ENCODE measurements at regions not wholly inside any gene's neighbourhood (a gene's known extent, or its start where the extent isn't known, plus 50 kb on each side); places are given as distances from the start of the nearest gene placed in this dataset.

- POLR2A ChIA-PET, result no interaction called here
- H3K4me1 ChIP-seq (ENCODE audit: control insufficient read depth in 2 of 2, insufficient read depth in 2 of 2, low read length in 2 of 2), result no peaks in the 10 kb centered on the region
- H3K27me3 Mint-ChIP-seq, result no peaks in the 10 kb centered on the region
- no peak overlapping the region for H3K9ac ChIP-seq (ENCODE audit: low read length)
- ATAC-seq (ENCODE audit: low read depth), result no peak
- no peak for DNase-seq
- intact Hi-C loops (cut with micrococcal nuclease), result no loop called here
- no peaks in the 10 kb centered on the region for H3K36me3 ChIP-seq (replicated peaks in 1 of 2; ENCODE audit: control extremely low read depth in 1 of 2, control insufficient read depth in 1 of 2, extremely low read depth in 1 of 2, insufficient read depth in 2 of 2, low read length in 1 of 2)
- H2AFZ ChIP-seq (ENCODE audit: insufficient read depth, low read depth, low read length, poor library complexity, severe bottlenecking), result no peak overlapping the region
- H3K4me3 Mint-ChIP-seq, result no peak overlapping the region
- no peak overlapping the region for H3K27ac Mint-ChIP-seq
- CTCF ChIA-PET, result no interaction called here
- no peaks in the 10 kb centered on the region for H3K4me1 Mint-ChIP-seq
- no peak overlapping the region for H3K4me2 ChIP-seq (replicated peaks; ENCODE audit: low read depth, low read length, poor library complexity, severe bottlenecking)
- H3K79me2 ChIP-seq (ENCODE audit: control insufficient read depth, insufficient read depth, low read length), result no peaks in the 10 kb centered on the region
- no peaks in the 10 kb centered on the region for H3K9me3 ChIP-seq (ENCODE audit: control extremely low read depth in 1 of 3, control insufficient read depth in 2 of 3, insufficient read depth in 1 of 3, low read length in 2 of 3)
- H3K4me3 ChIP-seq (ENCODE audit: control extremely low read depth in 1 of 5, extremely low read depth in 1 of 5, insufficient read depth in 1 of 5, low read depth in 2 of 5, low read length in 4 of 5), result no peak overlapping the region
- H3K9me3 Mint-ChIP-seq (ENCODE audit: insufficient read depth), result no peaks in the 10 kb centered on the region
- no peaks in the 10 kb centered on the region for H4K20me1 ChIP-seq (ENCODE audit: control insufficient read depth, insufficient read depth, low read length, poor library complexity, severe bottlenecking)
- no peak overlapping the region for H3K27ac ChIP-seq (ENCODE audit: low read length in 2 of 2)
- no peaks in the 10 kb centered on the region for H3K27me3 ChIP-seq (replicated peaks in 1 of 4; ENCODE audit: control extremely low read depth in 1 of 4, control insufficient read depth in 3 of 4, insufficient read depth in 4 of 4, low read length in 3 of 4)
- TF ChIP-seq EZH2 (IDR thresholded peaks at IDR 0.05; ENCODE audit: borderline replicate concordance, insufficient read depth, low read depth, low read length, poor library complexity, severe bottlenecking), result no peak
- no peak for TF ChIP-seq CTCF (IDR thresholded peaks at IDR 0.05)
Observed at GRCh38 chr2:198441901-198442300, 637.5 kb downstream of the PLCL1 start.

DNA sequence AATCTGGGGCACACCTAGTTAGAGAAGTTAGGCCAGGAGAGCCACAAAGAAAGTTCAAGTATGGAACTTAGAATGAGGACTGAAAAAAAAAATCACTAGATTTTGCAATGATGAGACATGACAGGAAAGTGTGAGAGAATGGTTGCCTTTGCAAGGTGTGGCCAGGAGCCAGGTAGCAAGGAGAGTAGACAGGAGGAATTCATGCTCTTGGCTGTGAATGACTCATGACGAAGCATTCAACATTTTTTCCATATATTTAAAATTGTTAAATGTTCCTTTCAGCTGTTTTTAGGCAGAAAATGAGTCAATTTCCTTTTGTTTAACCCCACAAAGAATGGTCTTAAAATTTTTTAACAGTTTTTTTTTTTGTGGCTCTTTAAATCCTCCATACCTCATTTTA, 636.9 kb downstream of the PLCL1 start:
- H2AFZ ChIP-seq (ENCODE audit: insufficient read depth, low read depth, low read length, poor library complexity, severe bottlenecking), result no peak overlapping the region
- Mint-ChIP-seq H3K27ac (no peak overlapping the region), H3K27me3 (no peaks in the 10 kb centered on the region), H3K9me3 (ENCODE audit: insufficient read depth) (no peaks in the 10 kb centered on the region), H3K4me1 (no peaks in the 10 kb centered on the region), H3K4me3 (no peak overlapping the region)
- H3K4me1 ChIP-seq (ENCODE audit: control insufficient read depth in 2 of 2, insufficient read depth in 2 of 2, low read length in 2 of 2), result no peaks in the 10 kb centered on the region
- H4K20me1 ChIP-seq (ENCODE audit: control insufficient read depth, insufficient read depth, low read length, poor library complexity, severe bottlenecking), result no peaks in the 10 kb centered on the region
- no peaks in the 10 kb centered on the region for H3K79me2 ChIP-seq (ENCODE audit: control insufficient read depth, insufficient read depth, low read length)
- H3K4me3 ChIP-seq (ENCODE audit: control extremely low read depth in 1 of 5, extremely low read depth in 1 of 5, insufficient read depth in 1 of 5, low read depth in 2 of 5, low read length in 4 of 5), result no peak overlapping the region
- H3K27me3 ChIP-seq (replicated peaks in 1 of 4; ENCODE audit: control extremely low read depth in 1 of 4, control insufficient read depth in 3 of 4, insufficient read depth in 4 of 4, low read length in 3 of 4), result no peaks in the 10 kb centered on the region
- H3K9me3 ChIP-seq (ENCODE audit: control extremely low read depth in 1 of 3, control insufficient read depth in 2 of 3, insufficient read depth in 1 of 3, low read length in 2 of 3), result no peaks in the 10 kb centered on the region
- no peak overlapping the region for H3K9ac ChIP-seq (ENCODE audit: low read length)
- DNase-seq (no peak), ATAC-seq (ENCODE audit: low read depth) (no peak)
- intact Hi-C loops (cut with micrococcal nuclease), result no loop called here
- H3K36me3 ChIP-seq (replicated peaks in 1 of 2; ENCODE audit: control extremely low read depth in 1 of 2, control insufficient read depth in 1 of 2, extremely low read depth in 1 of 2, insufficient read depth in 2 of 2, low read length in 1 of 2), result no peaks in the 10 kb centered on the region
- TF ChIP-seq CTCF (IDR thresholded peaks at IDR 0.05) (no peak), EZH2 (IDR thresholded peaks at IDR 0.05; ENCODE audit: borderline replicate concordance, insufficient read depth, low read depth, low read length, poor library complexity, severe bottlenecking) (no peak)
- ChIA-PET POLR2A (no interaction called here), CTCF (no interaction called here)
- H3K4me2 ChIP-seq (replicated peaks; ENCODE audit: low read depth, low read length, poor library complexity, severe bottlenecking), result no peak overlapping the region
- H3K27ac ChIP-seq (ENCODE audit: low read length in 2 of 2), result no peak overlapping the region
- no CpG with 5 or more reads among the region's 1 CpG for WGBS (ENCODE audit: insufficient coverage)
